GM19455 (cell line): ENCODE measurements at regions not wholly inside any gene's neighbourhood (a gene's known extent, or its start where the extent isn't known, plus 50 kb on each side); places are given as distances from the start of the nearest gene placed in this dataset.

Experiments used
- ATAC-seq: cut with Tn5 transposase; IDR thresholded peaks from one replicate; pipeline ENCODE4 v1.9.1; 2021; ENCODE audit not compliant: unreplicated experiment

DNA sequence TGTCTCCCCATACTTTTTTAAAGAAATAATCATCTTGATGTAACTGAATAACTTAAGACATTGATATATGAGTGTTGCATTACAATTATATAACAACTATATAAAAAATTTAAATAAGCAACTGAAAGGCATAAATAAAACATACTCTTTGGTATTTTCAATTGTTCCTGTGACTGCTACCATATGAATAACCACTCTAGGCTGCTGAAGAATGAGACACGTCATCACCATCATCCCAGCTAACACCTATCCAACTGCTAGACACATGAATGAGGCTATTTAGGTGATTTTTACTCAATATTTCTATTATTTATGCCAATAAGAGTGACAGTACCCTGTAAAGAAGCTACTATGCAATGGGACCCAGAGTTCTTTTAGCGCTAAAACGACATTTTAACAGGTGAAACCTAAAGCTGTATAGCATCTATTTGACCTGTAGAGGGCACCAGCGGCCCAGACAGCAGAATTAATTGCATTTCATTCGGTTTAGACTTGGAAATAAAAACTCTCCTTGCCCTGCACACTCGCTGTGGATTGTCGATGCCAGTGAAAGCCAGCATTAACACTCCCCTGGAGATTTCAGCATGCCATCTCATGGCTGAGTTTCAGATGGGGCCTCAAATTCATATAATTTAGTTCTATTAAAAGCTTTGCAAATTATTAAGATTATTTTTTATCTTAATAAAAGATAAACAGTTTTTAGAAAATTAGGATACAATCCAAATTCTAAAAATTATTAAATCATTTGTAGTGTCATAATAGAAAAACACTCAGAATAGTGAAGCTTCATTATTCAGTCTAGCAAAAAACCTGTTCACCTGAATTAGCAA is 89.4 kb upstream of the MAP2 start:
- peak; percentile 92 for ATAC-seq

DNA sequence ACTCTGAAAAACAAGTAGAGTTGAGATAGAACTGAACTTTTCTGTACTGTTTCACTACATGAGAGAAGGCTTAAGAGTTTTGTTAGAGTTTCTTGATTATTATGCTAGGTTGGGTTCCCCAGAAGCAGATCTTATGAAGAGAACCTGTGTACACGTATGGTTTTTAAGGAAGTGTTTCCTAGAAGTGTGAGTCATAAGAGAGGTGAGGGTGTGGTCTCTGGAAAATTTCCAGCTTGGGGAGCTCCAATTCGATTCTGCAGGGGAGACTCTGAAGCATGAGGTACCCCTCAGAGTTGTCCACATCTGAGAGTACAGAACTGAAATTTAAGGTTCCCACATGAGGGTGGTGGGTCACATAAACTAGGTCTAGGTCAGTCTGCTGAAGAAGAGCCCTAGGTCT is 83.3 kb upstream of the MAP2 start:
- ATAC-seq, result no peak

DNA sequence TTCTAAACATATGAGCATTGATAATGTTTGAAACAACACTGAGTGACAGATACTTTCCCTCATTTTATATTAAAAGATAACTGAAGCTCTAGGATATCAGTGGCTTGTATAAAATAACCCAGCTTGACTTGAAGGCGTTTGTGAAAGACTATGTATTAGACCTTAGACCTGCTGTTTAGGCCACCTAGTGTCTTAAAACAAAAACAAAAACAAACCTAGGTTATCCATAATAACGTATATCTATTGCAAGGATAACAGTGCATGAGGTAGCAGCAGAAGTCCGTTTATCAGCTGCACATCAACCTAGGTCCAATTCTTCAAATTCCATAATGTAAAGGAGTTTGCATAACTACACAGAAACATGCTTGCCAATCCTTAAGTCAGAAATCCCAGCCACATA is 79.5 kb upstream of the MAP2 start:
- no peak for ATAC-seq

DNA sequence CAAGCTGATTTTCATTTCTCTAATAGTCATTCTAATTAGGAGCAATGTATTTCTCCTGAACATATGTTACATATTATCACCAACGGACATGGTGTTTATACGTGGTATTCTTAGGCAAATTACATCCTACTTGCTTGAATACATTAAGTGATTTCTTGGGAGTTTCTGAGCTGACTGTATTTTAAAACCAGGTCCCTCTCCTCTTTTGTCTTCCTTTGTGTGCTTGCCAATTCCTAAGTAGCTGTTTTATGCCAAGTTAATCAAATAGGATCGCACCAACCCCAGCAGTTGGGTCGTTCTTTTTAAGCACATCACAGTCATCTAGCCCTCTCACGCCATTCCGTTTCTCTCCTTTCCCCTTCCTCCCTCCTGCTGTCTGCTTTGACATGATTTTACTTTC is 75.4 kb upstream of the MAP2 start:
- ATAC-seq, result no peak

DNA sequence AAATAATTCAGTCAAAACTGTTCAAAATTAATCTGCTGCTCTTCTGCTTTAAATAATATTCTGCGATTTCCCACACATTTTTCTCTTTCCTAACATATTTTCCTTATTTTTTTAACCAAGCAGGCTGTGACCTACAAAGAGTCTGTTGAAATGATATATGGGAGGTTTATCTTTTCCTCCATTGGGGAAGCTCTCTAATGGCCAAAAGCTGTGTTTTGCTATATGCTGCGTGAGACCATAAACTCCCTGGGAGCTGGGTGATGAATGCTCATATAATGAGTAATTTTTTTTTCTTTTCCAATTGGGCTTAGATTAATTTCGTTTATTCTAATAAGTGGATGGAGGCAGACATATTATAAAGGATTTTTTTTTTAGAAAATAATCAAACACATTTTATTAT is 72.2 kb upstream of the MAP2 start:
- ATAC-seq, result no peak

DNA sequence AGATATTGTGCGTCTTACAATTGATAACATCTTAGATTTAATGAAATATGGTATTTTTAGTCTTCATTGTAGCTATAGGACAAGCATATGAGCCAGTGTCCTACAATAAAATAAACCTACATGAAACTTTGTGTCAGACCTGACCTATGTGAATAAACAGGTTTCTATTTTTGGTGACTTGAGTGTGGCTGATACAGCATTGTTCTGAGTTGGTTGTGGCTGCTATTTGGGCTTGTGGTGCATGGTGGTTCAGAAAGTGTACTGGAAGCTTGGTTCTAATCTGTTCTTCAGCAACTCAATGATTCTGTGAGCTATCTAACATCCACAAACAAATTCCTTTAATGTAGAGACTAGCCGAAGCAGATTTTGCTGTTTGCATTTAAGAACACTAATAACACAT is 64.9 kb upstream of the MAP2 start:
- no peak for ATAC-seq

DNA sequence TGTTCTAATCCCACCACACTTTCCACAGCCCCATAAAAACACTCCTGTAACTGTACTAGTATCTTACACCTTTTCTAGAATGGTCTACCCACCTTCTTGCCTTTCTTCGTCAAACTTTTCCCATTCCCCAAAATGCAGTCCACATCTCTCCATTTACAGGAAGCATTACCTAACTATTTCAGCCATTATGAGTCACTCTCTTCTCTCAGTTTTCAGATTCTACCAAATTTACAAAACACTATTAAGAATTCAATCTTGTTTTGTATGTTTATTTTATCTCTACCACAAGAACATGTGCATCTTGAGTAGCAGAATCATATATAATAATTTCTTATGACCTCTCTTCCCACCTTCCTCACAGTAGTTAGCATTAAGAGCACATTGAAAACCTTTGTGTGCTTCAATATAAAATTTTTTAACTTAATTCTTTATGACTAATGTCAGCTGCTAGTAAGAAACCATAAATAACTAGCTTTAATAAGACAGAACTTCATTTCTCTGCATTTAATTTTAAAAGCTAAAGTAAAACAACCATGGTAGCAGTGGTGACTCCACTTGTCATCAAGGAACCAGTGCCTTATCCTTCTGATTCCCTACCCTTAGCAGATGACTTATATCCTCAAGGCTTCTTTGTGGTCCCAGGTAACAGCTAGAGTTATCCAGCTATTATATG is 56.6 kb upstream of the MAP2 start:
- ATAC-seq, result no peak

DNA sequence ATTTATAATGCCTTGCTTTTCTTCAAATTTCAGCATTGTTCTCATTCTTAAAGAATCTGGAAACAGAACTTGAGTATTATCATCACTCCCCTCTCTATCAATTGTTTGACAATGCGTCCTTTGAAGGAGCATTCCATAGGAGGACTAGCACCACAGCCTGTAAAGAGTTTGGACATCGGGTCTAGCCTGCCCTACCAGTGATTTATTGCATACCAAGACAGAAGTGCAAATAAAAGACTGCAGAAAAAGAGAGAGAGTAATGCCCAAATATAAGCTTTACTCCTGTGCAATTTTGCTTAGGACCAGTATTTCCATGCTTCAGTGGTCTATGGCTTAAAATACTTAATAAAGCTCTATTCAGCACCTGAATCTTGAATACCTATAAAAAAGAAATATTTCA is 55.4 kb upstream of the MAP2 start:
- no peak for ATAC-seq

DNA sequence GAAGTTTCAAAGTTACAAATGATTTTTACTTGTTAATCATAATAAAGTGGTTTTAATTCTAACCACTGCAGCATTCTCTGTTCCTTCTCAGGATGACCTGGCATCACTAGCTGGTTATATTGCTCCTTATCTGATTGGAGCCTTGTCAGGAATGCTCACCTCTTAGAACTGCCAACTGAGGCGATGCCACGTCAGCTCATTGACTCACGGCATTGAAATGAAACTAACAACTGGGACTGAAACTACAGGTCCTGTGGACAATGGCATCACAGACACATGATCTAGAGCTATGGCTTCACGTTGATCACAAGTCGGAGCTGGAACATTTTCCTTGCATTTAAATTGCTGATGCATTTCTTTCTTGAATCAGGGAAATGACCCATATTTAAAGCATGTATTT is 54.9 kb upstream of the MAP2 start:
- ATAC-seq, result peak; percentile 71

DNA sequence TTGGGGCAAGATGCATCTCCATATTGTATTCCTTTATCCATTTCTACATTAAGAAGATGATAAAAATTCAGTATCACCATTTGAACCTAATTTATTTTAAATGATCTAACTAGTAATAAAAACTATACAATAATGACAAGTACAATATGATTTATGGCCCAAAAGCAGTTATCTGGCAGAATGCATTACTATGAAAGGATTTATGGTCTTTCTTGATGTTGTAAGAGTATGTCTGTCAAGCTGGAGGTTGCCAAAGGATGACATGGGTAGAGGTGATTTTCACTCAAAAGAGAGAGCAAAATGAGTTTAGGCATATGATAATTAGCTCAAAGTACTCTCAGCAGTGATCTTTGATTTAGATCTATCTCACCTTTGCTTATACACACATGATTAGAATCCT is 54.2 kb upstream of the MAP2 start:
- ATAC-seq, result no peak

DNA sequence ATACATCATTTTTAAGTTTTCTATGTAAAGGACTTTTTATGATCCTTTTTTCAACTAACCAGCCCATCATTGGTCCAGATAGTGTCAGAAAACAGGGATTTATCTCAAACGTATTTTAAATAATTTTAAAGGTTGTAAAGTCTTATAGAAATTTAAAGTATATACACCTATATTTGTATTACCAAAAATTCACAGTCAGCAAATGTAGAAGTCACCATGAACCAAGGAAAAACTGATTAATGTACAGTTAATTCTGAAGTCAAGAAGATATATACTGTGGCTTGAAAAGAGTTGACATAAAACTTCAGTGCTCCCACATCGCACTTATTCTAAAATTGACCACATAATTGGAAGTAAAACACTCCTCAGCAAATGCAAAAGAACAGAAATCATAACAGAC is 52.4 kb upstream of the MAP2 start:
- ATAC-seq, result no peak
